ENCODE measurements at regions not wholly inside any gene's neighbourhood (a gene's known extent, or its start where the extent isn't known, plus 50 kb on each side); places are given as distances from the start of the nearest gene placed in this dataset.

DNA sequence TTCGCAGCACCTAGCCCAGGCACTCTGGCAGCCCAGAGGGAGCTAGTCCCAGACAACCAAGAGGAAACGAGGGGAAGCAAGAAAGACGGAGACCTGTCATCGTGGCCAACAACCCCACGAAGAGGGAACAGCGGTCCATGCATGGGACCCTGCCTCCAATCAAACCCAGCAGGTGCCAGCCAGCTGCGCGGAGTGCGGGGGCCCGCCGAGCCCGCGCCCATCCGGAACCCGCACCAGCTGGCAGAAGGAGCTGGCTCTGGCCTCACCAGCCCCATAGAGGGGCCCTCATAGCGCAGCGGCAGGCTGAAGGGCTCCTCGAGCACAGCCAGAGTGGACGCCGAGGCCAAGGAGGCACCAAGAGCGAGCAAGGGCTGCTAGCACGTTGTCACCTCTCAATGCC, 332.4 kb upstream of the MAGEB18 start:
- TF ChIP-seq, protein P1, sequence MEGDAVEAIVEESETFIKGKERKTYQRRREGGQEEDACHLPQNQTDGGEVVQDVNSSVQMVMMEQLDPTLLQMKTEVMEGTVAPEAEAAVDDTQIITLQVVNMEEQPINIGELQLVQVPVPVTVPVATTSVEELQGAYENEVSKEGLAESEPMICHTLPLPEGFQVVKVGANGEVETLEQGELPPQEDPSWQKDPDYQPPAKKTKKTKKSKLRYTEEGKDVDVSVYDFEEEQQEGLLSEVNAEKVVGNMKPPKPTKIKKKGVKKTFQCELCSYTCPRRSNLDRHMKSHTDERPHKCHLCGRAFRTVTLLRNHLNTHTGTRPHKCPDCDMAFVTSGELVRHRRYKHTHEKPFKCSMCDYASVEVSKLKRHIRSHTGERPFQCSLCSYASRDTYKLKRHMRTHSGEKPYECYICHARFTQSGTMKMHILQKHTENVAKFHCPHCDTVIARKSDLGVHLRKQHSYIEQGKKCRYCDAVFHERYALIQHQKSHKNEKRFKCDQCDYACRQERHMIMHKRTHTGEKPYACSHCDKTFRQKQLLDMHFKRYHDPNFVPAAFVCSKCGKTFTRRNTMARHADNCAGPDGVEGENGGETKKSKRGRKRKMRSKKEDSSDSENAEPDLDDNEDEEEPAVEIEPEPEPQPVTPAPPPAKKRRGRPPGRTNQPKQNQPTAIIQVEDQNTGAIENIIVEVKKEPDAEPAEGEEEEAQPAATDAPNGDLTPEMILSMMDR (IDR thresholded peaks at IDR 0.05) = no peak
- TF ChIP-seq POLR2A (IDR thresholded peaks at IDR 0.05) = no peak

All from right lobe of liver (tissue), 4 donors.